ENCODE measurements at regions not wholly inside any gene's neighbourhood (a gene's known extent, or its start where the extent isn't known, plus 50 kb on each side); places are given as distances from the start of the nearest gene placed in this dataset.

DNA sequence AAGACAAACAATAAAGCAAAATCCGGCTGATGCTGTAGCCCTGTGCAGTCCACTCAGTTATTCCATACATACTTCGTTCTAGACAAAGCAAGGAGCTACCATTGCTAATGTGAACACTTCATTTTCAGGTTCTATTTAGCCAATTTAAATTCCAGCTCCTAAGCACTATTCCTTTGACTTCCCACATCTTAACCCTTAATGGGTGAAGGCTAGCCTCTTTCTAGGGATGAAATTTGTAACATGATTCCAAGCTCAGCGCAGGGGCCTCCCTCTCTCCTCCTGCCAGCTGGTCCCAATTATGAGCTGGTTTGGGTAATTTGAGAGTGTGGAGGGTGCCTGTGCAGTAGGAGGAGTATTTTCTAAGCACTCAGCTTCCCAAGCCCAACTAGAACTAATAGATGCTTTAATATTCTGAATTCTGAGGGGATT lies 53.9 kb upstream of the PTGFRN start:
- no peak overlapping the region for H3K27ac ChIP-seq
- TF ChIP-seq ZFX (IDR thresholded peaks at IDR 0.05): no peak
- TF ChIP-seq CTCF (conservative IDR thresholded peaks at IDR 0.05): no peak

DNA sequence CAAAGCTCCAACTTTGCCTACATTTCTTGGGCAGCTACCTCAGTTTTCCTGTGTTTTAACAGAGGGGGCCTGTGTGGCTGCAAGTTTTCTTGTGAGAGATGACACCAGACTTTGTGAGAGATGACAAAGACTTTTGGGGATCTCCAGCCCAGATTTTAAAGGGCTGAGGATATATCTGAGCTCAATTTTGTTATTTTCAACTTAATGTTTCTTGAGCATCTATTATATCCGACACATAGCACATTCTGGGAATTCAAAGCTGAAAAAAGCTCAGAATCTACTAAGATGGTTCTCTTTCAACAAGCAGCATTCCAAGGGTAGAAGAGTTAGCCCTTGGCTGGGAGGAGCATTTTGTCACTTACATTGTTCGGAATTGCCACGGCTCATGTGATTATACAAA lies 53.4 kb upstream of the PTGFRN start:
- no peak overlapping the region for H3K27ac ChIP-seq
- TF ChIP-seq CTCF (conservative IDR thresholded peaks at IDR 0.05): no peak
- no peak for TF ChIP-seq ZFX (IDR thresholded peaks at IDR 0.05)

DNA sequence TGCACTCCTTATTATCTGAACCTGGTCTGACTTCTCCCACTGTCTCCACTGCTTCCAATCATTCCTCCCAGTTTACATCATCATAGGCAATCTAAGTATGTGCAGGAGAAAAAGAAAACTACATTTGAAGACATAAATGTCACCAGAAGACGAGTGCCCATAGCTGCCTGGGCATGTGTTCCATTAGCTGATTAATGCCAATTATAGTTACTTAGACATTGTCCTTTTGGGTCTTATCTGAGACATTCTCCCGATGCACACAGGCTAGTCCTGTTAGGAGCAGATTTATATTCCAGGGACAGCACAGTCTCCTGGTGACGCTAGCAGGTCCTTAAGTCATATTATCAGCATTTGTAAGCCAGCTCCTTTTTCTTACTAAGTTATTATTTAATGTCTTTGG lies 52.6 kb upstream of the PTGFRN start:
- no peak overlapping the region for H3K27ac ChIP-seq
- TF ChIP-seq CTCF (conservative IDR thresholded peaks at IDR 0.05): no peak

Measured in C4-2B (cell line).